GM12872 (cell line): ENCODE measurements at regions not wholly inside any gene's neighbourhood (a gene's known extent, or its start where the extent isn't known, plus 50 kb on each side); places are given as distances from the start of the nearest gene placed in this dataset.

Source experiments
- TF ChIP-seq, protein P1 (sequence below): IDR thresholded peaks from 3 replicates; pipeline ENCODE4 v1.5.1; 2011; ENCODE audit warnings: low read depth, mild to moderate bottlenecking, low read length, moderate library complexity; ENCODE audit not compliant: insufficient read depth

DNA sequence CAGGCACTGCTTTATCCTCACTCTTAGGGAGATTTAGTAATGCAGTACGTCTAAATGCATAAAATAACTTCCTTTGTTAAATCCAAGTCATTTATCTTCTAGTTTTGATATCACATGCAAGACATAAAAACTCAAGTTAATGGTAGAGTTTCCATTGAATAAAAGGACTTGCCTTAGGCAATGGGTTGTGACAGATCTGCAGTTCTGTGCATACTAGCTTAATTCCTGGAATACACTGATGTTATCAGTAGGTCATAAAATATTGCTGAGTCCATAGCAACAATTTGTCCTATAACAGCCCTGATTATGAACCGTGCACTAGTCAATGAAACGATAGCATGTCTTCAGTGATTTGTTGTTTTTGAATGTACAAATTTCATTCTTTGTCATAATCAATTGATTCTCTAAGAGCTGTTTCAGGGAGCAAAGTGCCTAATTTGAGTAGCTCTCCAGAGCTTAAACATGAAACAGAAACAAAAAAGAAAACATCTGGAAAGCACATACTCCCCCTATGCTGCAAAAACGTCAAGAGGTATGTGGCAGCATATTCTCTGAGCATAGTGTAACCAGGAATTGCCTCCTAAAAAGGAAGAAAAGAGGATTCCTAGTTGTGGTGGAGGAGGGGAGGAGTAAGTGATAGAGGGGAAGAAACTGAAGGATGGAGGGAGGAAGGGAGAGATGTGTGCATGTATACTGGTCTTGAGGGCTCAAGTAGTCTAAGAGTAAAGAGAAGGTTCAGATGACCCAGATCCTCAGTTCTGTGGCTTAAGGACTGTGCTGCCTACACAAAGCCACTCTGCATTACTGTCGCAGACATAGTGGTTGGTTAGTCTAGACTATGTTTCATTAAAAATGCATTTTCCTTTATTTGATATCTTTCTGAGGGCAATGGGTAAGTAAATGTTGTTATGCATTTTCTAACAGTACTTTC lies 589.2 kb downstream of the PRR16 start:
- TF ChIP-seq, protein P1, sequence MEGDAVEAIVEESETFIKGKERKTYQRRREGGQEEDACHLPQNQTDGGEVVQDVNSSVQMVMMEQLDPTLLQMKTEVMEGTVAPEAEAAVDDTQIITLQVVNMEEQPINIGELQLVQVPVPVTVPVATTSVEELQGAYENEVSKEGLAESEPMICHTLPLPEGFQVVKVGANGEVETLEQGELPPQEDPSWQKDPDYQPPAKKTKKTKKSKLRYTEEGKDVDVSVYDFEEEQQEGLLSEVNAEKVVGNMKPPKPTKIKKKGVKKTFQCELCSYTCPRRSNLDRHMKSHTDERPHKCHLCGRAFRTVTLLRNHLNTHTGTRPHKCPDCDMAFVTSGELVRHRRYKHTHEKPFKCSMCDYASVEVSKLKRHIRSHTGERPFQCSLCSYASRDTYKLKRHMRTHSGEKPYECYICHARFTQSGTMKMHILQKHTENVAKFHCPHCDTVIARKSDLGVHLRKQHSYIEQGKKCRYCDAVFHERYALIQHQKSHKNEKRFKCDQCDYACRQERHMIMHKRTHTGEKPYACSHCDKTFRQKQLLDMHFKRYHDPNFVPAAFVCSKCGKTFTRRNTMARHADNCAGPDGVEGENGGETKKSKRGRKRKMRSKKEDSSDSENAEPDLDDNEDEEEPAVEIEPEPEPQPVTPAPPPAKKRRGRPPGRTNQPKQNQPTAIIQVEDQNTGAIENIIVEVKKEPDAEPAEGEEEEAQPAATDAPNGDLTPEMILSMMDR = no peak

DNA sequence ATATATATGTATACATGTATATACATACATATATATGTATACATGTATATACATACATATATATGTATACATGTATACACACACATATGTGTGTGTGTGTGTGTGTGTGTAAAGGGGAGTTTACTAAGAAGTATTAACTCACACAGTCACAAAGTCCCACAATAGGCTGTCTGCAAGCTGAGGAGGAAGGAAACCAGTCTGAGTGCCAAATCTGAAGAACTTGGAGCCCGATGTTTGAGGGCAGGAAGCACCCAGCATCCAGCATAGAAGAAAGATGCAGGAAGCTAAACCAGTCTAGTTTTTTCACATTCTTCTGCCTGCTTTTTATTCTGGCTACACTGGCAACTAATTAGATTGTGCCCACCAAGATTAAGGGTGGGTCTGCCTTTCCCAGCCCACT lies 591.5 kb downstream of the PRR16 start:
- TF ChIP-seq, protein P1 = no peak

DNA sequence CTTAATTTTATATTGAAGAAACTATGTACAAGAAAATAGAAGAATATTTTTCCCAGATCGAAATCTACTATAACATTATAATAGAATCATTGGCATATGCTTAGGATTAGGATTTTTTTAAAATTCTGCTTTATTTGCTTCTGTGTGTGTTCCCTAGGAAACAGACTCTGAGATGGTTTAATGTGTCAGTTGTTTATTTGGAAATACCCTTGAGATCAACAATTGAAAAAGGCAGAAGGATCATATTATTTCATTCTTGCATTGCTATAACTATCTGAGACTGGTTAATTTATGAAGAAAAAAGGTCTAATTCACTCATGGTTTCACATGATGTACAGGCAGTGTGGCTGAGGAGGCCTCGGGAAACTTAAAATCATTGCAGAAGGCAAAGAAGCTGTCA lies 622.6 kb downstream of the PRR16 start:
- TF ChIP-seq, protein P1 = no peak

DNA sequence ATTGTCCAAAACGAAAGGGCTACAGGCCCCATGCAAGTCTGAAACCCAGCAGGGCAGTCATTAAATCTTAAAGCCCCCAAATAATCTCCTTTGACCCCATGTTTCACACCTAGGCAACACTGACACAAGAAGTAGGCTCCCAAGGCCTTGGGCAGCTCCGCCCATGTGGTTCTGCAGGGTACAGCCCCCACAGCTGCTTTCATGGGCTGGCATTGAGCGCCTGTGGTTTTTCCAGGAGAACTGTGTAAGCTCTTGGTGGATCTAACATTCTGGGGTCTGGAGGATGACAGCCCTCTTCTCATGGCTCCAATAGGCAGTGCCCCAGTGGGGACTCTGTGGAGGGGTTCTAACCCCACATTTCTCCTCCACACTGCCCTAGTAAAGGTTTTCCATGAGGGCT lies 623.5 kb downstream of the PRR16 start:
- TF ChIP-seq, protein P1 = no peak

DNA sequence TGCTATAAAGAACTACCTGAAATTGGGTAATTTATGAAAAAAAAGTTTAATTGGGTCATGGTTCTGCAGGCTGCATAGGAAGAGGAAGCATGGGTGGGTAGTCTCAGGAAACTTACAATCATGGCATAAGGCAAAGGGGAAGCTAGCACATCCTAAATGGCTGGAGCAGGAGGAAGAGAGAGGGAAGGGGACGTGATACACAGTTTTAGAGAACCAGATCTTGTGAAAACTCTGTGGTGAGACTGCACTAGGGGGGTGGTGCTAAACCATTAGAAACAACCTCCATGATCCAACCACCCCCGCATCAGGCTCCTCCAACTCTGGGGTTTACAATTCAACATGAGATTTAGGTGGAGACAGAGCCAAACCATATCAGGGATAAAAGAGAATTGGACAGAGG lies 624.2 kb downstream of the PRR16 start:
- TF ChIP-seq, protein P1 = no peak

DNA sequence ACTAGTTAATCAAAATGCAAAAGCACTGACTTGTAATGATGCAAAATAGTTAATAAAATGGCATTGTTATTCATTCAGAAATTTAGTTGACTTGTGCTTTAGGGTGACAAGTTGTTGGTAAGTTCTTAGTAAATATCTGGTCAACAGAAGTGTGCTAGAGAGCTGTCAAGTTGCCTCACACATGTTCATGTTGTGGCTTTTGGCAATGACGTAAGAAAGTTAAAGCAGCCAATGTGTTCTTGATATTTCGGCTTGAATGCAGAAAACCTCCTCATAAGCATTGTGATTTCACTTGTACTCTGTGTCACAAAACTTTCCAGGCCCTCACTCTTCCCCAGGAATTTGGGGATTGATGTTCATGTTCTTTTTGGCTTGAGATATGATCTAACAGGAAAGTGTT lies 626.7 kb downstream of the PRR16 start:
- TF ChIP-seq, protein P1 = no peak

DNA sequence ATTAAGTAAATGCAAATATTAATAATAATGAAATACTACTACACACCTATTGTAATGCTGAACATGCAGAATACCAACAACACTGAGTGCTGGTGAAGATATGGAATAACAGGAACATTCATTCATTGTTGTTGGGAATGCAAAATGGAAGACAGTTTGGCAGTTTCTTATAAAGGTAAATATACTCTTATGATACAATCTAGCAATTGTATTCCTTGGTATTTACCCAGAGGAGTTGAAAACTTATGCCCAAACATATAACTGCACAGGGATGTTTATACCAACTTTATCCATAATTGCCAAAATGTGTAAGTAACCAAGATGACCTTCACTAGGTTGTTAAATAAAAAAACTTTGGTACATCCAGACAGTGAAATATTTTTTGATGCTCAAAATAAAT lies 636.8 kb downstream of the PRR16 start:
- TF ChIP-seq, protein P1 = no peak
